Transverse colon (tissue), 3 donors: ENCODE measurements at regions not wholly inside any gene's neighbourhood (a gene's known extent, or its start where the extent isn't known, plus 50 kb on each side); places are given as distances from the start of the nearest gene placed in this dataset.

Source experiments
- CTCF ChIP-seq, 5 experiments: fragments of 200-600 bp in 3 of 5; fragments of 450-650 bp in 2 of 5; sonication (generic) in 3 of 5; IDR thresholded peaks; 1 replicate in 2 of 5; 2 replicates in 3 of 5; pipeline ENCODE4 v1.5.1; 2016 to 2017; ENCODE audit warnings: antibody characterized with exemption in 5 of 5, inconsistent platforms in 3 of 5, mild to moderate bottlenecking in 2 of 5, moderate library complexity in 1 of 5
- POLR2A ChIP-seq: fragments of 450-650 bp; IDR thresholded peaks from one replicate; pipeline ENCODE4 v1.6.1; 2016; ENCODE audit warnings: antibody characterized with exemption, mild to moderate bottlenecking, moderate library complexity

- TF ChIP-seq CTCF (IDR thresholded peaks at IDR 0.05) (no peak), POLR2A (no peak)
Measured at GRCh38 chr2:122868646-122869275, 1113.3 kb downstream of the TSN start.
